Aorta (tissue), 5 donors: ENCODE measurements at regions not wholly inside any gene's neighbourhood (a gene's known extent, or its start where the extent isn't known, plus 50 kb on each side); places are given as distances from the start of the nearest gene placed in this dataset.
A peak's percentile ranks its signal among the peaks of the same experiment; 100 is the strongest.

Experiments used
- ATAC-seq: fragments of 200-7000 bp; cut with Tn5 transposase; one replicate; pipeline ENCODE4 v1.9.1; 2022; ENCODE audit warnings: moderate library complexity; ENCODE audit not compliant: low FRiP score
- DNase-seq, 2 donors: peaks; one replicate each; pipeline ENCODE4 v3.0.0-alpha.2; 2020
- H3K27ac ChIP-seq, 2 donors: one replicate each; pipeline ENCODE4 v1.5.1; 2013; ENCODE audit warnings: low read length in 2 of 2, mild to moderate bottlenecking in 2 of 2, moderate library complexity in 2 of 2, control low read depth in 1 of 2, inconsistent platforms in 1 of 2, low read depth in 1 of 2
- H3K27me3 ChIP-seq, 2 donors: one replicate each; pipeline ENCODE4 v1.6.1; 2013; ENCODE audit warnings: control low read depth in 1 of 2, low read length in 1 of 2, mild to moderate bottlenecking in 1 of 2, moderate library complexity in 1 of 2; ENCODE audit not compliant: insufficient read depth in 2 of 2, control insufficient read depth in 1 of 2
- H3K36me3 ChIP-seq, 2 donors: one replicate each; pipeline ENCODE4 v1.6.1; 2013; ENCODE audit warnings: control low read depth in 1 of 2, low read length in 1 of 2, mild to moderate bottlenecking in 1 of 2; ENCODE audit not compliant: insufficient read depth in 2 of 2, control insufficient read depth in 1 of 2
- H3K4me1 ChIP-seq, 2 donors: one replicate each; pipeline ENCODE4 v1.6.1; 2013; ENCODE audit warnings: low read length in 2 of 2, control low read depth in 1 of 2, mild to moderate bottlenecking in 1 of 2, moderate library complexity in 1 of 2; ENCODE audit not compliant: insufficient read depth in 2 of 2, control insufficient read depth in 1 of 2
- H3K4me3 ChIP-seq, 2 donors: one replicate each; pipeline ENCODE4 v1.5.1; 2013; ENCODE audit warnings: low read length in 2 of 2, control low read depth in 1 of 2, mild to moderate bottlenecking in 1 of 2
- H3K9me3 ChIP-seq: one replicate; pipeline ENCODE4 v1.6.1; 2013; ENCODE audit warnings: mild to moderate bottlenecking, low read length; ENCODE audit not compliant: control insufficient read depth
- WGBS, 2 donors: extraction: QIAGEN DNeasy Blood & Tissue Kit; methylation state at CpG; one replicate each; pipeline ENCODE4 v1.1.7; 2013; 5-methylcytosine and 5-hydroxymethylcytosine counted together
- intact Hi-C, 2 donors: fragments of 100-400 bp; cut with DNase I; formaldehyde crosslinking; loops; one replicate each; pipeline versions ENCODE4 v1.14.2 to v1.15.0; 2022
- donor health status: healthy with polysubstance abuse.
- donor health status: Bipolar disorder and iron deficiency.
- donor health status: DM: no; HTN: no; CAD: no.
- donor health status: DM: no; HTN: no; CAD: no.
- donor health status: DM: yes; HTN: yes; CAD: no.

GRCh38 chr12:118925407-118925806, 55.9 kb upstream of the SRRM4 start:
- ATAC-seq (peak; percentile 52), DNase-seq (no peak)
- H3K36me3 ChIP-seq, result no peaks in the 10 kb centered on the region
- WGBS, 2 donors, result 29 to 40% methylated on average over 1 of the region's 1 CpG
- H3K4me1 ChIP-seq, result no peaks in the 10 kb centered on the region
- H3K27ac ChIP-seq, result no peak overlapping the region
- H3K9me3 ChIP-seq, result no peaks in the 10 kb centered on the region
- H3K4me3 ChIP-seq, result no peak overlapping the region
- intact Hi-C loops, result no loop called here
- H3K27me3 ChIP-seq, result peaks cover 0 to 2% of the 10 kb centered on the region in 2 donors

- ATAC-seq (peak; percentile 22), DNase-seq (no peak)
- no peaks in the 10 kb centered on the region for H3K9me3 ChIP-seq
- H3K27me3 ChIP-seq, result peaks cover 0 to 2% of the 10 kb centered on the region in 2 donors
- no peaks in the 10 kb centered on the region for H3K36me3 ChIP-seq
- H3K4me3 ChIP-seq, result no peak overlapping the region
- no peaks in the 10 kb centered on the region for H3K4me1 ChIP-seq
- 55 to 63% methylated on average over 3 of the region's 3 CpGs for WGBS, 2 donors
- intact Hi-C loops, result no loop called here
- H3K27ac ChIP-seq, result no peak overlapping the region
Measured at GRCh38 chr12:118925826-118926225, 55.5 kb upstream of the SRRM4 start.
